Renal cortex interstitium (tissue), 11 donors: ENCODE measurements at regions not wholly inside any gene's neighbourhood (a gene's known extent, or its start where the extent isn't known, plus 50 kb on each side); places are given as distances from the start of the nearest gene placed in this dataset.

Source experiments
- DNase-seq, 11 donors: peaks; one replicate each; pipeline ENCODE4 v3.0.0-alpha.2; 2013; ENCODE audit warnings: low read depth in 9 of 11, low spot score in 4 of 11; ENCODE audit errors: extremely low read depth in 1 of 11

DNA sequence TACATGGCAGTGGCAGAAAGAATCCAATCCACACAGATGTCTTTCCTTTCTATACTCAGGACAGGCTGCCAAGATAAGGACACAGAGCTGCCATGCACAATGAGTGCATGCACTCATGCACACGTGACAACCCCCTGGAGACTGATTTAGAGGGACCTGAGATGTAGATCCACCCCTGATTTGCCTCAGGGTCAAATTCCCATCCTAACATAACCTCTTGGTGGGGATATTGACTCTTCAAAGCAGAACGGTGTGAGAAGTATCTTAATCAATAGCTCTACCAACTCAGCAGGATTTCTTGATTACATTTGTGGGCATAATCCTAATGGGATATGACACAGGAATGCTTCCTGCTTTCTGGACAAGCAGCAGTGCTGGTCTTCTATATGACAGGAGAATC is 125.2 kb upstream of the DSCAM start:
- no peak for DNase-seq

DNA sequence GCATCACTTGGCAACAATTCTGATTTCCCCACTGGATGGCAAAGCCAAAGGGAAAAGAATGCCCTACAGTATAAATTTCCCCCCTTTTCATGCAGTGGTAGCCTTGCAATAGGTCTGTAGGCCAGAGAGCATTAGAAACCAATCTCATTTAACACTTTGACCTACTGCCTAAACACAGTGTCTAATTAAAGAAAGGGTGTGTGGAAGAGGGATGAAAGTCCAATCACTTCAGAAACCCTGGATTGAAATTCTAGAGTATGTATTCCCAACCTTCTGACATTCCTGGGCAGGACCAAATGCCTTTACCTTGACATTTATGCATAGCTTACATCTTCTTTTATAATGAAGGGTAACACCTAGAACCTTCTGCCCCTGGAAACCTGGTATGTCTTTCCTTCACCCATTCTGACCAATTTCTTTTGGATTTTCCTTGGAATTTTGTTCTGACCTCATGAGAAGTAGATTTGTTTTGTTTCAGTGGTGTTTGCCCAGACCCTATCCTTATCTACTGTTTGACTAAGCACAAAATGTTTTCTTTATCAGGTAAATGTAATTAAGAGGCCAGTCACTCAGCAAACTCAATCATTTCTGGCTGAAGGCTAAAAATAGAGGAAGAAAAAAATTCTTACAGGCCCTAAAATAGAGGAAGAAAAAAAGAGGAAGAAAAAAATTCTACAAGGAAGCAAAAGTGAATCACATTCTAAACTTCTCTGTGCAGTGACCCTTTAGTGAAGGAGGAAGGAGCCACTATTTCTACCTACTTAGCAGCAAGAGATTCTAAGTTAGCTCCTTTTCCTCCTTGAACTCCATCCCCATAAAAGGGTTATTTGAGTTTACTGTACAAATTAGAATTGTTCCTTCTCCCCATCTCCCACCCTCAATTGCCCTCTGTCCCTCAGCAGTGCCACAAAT is 129.5 kb upstream of the DSCAM start:
- DNase-seq, result no peak

DNA sequence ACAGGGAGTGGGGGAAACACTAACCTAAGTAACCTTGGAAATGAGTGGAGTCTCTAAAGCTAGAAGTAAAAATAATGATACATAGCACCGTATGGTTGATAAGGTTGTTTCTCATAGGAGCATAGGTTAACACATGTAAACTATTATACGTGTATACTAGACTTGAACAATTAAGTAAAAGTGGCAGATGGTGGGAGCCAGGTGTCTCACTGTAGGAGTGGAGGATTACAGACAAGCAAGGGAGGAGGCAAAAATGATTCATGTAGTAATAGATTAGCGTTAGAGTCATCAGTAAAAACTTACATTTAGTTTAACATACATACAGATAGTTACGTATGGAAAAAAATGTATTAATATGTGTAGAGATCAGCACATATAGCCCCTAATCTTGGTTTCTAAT is 138.4 kb upstream of the DSCAM start:
- no peak for DNase-seq

DNA sequence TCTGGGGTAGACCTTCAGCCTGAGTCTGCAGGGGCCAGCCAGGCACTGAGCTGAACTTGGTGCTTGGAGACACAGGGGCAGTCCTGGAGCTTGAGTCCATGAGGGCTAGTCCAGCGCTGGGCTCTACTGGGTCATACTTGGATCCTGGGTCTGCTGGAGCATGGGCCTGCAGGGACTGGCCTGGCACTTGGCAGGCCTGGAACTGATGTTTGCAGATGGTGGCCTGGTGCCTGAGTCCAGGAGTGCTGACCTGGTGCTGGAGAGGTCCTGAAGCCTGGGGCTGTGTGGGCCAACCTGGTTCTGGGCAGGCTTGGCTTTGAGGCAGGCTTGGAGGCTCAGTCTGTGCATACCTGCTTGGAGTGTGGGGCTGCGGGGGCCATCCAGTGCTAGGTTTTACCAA is 143.4 kb upstream of the DSCAM start:
- DNase-seq, result no peak

DNA sequence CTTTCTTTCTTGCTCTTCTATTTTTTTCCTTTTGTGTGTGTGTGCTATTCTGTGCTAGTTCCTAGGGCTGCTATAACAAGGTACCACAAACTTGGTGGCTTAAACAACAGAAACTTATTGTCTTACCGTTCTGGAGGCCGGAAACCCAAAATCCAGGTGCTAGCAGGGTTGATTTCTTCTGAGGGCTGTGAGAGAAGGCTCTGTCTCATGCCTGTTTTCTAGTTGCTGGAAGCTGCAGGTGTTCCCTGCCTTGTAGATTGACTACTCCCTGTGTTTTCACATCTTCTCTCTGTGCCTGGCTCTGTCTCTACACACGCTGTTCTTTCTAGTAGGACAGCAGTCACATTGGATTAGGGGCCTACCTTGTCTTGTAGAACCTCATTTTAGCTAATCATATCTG is 150.9 kb upstream of the DSCAM start:
- no peak for DNase-seq

DNA sequence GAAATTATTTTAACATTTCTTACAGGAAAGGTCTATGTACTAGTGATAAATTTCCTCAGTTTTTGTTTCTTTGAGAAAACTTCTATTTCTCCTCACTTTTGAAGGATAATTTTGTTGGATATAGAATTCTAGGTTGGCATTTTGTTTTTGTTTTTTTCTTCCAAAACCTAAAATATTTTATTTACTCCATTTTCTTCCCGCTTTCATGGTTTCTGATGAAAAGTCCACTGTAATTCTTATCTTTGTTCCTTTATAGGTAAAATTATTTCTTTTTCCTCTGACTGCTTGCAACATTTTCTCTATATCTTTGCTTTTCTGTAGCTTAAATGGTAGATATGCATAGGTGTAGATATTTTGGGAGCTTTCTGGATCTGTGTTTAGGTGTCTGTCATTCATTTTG is 153.9 kb upstream of the DSCAM start:
- no peak for DNase-seq

DNA sequence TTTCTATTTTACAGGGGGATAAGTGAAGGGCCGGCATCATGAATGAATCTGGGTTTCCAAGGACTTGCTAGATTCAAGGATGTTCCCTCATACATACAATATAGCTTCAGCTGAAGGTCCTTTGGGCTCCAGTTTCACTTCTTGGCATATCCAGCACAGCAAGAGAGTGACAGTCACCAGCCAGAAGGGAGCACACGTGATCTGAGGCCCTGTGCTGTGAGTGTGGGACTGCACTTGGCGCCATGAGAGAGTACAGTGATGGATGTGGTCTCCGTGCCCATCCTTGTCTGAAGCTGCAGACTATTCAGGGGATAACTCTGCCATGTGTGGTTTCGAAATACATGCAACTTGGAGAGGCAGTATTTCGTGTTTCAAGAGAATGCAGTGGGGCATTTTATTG is 159.7 kb upstream of the DSCAM start:
- DNase-seq, result no peak

DNA sequence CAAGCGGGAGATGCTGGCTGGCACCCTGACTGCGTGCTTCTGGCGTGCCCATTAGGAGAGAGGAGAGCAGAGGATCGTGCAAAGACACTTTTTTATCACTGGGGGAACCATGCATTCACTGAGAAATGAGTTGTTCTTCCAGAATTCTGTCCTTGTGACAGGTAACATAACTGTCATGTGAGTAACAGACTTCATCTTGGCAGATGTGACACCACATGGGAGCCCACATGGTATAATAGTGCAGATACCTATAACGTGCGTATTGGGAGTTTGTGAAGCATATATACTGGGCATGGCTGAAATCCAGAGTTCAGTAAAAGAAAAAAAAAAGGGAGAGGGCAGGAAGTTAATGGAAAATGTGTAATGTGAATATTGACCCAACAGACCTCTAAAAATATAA is 159.6 kb upstream of the BACE2 start:
- DNase-seq, result no peak

DNA sequence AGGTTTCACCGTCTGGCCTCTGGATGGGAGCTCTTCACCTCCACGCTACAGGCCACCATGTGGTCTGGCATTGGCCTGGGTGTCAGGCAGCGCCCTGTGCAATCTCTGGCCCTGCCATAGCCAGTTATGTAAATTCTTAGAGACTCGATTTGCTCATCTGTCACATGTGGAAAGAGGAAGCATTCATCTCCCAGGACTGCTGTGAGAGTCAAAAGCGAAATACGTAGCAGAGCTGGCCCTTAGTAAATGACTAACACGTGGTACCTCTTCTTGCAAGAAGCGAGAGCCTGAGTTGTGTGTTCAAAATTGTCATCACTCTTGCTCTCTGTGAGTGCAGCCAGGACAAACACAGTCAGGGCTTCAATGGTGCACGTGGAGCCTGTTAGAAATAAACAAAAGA is 159.0 kb upstream of the BACE2 start:
- DNase-seq, result no peak

DNA sequence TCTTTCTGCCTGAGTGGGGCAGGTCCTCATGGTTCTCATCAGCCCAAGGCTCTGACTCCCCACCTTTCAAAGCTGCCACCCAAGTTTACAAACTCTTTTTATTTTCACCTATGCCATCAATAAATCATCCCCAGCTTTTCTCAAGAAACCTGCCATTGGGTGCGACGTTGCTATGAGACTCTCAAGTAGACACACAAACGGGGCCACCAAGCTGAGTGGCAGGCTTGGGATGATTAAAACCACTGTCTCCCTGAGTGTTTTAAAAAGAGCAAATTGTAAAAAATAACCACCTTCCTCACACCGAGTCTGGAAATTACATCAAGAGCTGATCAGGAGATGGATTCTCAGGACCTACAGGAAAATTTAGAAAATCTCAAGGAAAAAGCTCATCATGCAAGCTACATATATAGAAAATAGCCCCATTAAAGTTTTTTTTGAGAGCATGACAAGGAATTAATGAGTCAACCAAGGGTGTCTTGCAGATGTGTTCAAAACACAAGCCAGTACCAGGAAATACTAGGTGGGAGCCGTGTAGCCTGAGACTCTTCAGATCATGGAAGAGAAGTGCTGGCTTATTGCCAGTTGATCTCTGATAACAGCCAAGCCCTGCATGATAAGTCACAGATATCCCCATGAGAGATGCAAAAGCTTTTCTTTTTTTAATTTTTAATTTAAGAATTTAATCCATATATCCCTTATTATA is 158.4 kb upstream of the BACE2 start:
- DNase-seq, result no peak

DNA sequence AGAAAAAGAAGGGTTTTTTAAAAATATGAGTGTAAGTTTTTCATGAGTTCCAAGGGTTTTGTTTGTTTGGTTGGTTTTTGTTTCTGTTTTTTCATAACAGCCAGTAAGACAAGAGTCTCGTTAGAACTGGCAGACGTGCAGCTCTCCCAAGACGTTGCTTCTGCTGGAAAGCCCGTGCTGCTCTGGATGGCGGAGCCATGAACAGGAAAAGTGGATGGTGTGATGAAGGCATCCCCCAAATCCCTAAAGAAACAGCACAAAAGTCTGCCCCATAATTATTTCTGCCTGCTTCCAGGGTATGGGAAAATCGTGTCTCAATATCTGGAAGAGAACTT is 157.9 kb upstream of the BACE2 start:
- no peak for DNase-seq

DNA sequence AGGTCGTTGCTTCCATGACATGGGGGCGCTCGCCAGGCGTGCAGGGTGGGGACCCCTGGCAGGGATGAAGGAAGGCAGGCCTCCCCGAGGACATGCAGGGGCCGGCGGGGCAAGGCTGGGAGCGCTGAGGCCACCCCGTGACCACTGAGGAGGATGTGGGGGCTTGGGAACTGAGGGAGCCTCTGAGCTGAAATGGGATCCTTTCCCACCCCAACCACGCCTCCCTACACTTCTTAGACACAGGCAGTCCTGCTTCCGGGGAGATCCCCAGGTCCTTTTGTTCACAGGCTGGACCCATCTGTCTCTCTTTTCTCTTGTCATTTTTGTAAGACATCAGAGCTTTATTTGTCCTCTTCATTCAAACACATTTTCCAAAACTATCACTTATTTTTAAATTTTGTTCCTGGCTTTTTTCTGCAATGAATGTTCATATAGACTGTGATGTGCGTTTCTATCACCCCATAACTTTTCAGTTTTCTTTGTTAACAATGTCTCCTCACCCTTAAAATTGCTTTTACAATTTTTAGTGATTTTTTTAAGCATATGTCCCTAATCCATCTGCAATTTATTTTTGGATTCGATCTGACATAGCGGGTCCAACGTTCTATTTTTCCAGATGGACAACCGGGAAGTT is 156.7 kb upstream of the BACE2 start:
- no peak for DNase-seq

DNA sequence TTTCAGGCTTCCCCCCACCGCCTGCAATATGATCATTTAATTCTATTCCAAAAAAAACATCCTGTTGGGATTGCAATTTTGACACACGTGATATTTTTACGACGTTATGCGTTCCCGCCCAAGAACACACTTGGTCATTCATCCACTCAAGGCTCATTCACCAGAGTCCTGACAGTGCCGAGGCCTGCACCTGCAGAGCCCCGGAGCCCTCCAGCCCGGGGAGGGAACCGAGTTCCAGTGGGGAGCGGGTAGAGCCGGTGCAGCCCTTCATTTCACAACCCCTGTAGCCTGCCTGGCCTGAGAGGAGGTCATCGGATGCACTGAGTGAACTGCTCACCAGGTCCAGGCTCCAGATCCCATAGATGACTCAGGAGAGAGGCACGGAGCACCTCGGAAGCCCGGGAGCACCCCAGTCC is 156.0 kb upstream of the BACE2 start:
- no peak for DNase-seq

DNA sequence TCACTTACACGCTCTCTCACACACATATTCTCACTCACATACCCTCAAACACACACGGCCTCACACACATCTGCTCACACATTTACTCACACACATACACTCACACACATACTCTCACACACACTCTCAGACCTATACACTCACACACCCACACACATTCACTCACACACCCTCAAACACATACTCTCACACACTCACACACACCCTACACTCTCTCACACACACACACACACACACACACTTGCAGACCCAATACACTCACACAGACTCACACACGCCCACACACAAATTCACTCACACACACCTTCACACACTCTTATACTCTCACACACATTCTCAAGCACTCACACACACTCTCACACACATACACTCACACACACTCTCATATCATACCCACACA is 155.5 kb upstream of the BACE2 start:
- DNase-seq, result no peak

DNA sequence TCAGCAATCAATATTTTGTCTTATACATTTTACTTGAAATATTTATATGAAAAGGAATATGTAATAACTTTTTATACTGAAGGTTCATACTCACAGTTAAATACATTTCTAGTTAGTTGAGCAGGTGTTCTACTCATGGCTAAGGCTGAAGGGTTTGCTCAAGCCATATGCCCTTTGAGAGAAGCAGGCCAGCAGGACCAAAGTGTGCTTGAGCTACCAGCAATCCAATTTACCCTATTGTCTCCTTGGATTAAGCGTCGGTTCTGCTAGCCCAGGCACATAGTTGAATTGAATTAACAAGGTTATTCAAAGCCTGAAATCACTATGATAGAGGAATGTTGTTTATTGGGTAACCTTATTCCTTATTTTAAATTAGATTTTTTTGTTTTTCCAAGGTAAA is 151.5 kb upstream of the BACE2 start:
- DNase-seq, result no peak

DNA sequence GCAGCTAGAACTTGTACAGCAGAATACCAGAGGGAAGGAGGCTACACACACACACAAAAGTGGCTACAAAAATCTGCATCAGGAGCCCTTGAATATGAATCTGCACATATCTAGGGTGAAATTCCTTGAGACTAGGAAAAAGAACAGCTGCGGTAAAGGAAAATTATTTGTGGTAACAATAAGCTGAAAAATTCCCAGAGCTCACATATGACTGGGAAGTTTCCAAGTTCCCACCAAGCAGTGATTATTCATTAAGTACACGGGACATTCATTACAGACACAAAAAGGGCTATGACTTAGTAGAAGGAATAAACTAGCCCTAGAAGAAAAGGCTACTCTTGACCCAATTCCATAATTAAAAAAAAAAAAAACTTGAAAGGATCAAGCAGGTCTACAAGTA is 149.5 kb upstream of the BACE2 start:
- no peak for DNase-seq

DNA sequence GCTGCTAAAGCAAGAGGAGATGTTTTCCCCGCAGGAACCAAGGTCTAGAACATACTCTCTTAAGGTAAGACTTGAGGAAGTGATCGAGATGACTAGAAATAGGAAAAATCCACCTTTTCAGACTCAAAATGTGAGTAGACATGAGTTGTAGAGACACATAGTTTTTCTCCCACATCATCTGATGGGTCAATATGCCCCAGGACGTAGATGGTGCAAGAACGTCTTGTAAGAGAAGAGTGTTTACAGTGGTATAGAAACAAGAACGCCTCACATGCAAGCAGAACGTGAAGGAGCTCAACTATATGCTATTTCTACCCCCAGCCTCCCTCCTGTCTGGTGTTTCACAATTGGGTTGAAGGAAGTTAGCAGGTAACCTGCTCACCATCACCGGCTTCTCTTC is 144.0 kb upstream of the BACE2 start:
- DNase-seq, result no peak

DNA sequence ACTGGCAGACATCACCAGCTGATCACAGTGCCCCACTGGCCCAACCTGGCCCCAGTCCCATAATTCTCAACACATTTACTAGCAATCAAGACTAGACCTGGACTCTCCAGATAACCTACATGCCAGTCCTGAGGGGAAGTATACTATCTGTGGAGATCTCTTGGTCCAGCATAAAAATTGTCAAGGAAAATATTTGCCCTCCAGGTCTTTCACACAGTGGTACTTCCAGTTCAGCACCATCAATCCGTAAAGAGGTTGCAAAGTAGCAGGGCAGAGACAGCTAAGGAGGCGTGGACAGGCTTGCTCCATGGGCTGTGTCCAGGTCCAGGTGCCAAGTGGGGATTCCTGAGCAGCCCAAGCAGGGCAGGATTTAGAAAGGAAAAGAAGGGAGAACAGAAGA is 143.6 kb upstream of the BACE2 start:
- DNase-seq, result no peak

DNA sequence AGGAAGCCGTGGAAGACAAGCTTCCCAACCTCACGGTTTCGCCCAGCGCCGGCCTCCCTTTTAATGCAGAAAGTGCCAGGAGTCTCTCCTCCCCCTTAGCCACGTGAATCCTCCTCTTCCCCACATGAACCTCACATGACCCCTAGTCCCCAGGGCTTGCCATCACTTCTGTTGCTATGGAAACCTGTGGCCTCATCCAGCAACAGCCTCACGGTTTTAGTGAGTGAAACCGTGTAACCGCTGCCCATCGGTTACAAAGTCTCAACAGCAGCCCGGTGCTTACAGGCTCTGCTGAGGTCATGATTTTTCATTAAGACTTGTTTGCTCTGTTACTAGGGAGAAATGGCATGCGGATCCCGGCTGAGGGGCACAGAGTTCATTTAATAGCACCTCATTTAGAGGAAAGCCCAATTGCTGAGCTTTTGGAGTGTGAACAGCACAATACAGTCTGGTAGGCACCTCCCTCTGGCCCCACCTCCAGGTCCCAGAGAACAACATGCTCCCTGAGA is 143.2 kb upstream of the BACE2 start:
- peak in 1 of 11 donors; percentile 8 for DNase-seq

DNA sequence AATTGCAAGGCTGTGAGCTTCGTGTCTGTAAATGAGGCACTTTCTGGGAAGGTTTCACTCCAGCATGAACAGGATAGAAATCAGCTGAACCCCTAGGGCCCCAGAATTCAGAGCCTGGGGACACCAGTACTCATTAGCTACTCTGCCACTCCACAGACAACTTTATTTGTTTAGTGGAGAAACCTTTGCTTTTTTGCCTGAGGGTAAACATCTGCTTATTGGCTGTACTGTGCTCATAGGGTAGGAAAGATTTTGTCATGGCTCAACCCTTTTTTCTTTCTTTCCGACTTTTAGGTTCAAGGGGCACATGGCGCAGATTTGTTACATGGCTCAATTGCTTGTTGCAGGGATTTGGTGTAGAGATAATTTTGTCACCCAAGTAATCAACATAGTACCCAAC is 138.4 kb upstream of the BACE2 start:
- DNase-seq, result no peak
